ENCODE measurements at regions not wholly inside any gene's neighbourhood (a gene's known extent, or its start where the extent isn't known, plus 50 kb on each side); places are given as distances from the start of the nearest gene placed in this dataset.
"Not testable (repeated sequence)": the region's sequence is repeated elsewhere in the genome, so short reads cannot be mapped to it uniquely, and the experiment has no call there.

GRCh38 chr5:155826611-155827507 lies 500.1 kb upstream of the SGCD start:
- Histone ChIP-seq H4K20me1 (ENCODE audit: insufficient read depth, low read length) (no peaks in the 10 kb centered on the region), H3K4me2 (ENCODE audit: low read depth, low read length) (no peak overlapping the region)
- TF ChIP-seq EZH2phosphoT487 (IDR thresholded peaks at IDR 0.05; ENCODE audit: low read length) (no peak), CTCF (IDR thresholded peaks at IDR 0.05; ENCODE audit: low read length) (no peak), EZH2 (optimal IDR thresholded peaks at IDR 0.05; ENCODE audit: low read depth, low read length) (no peak)

GRCh38 chr5:155827508-155827815 lies 499.5 kb upstream of the SGCD start:
- not testable (repeated sequence) for H4K20me1 ChIP-seq (ENCODE audit: insufficient read depth, low read length); H3K4me1 ChIP-seq (ENCODE audit: low read length); DNase-seq; H3K9ac ChIP-seq (ENCODE audit: low read length); H3K4me3 ChIP-seq (ENCODE audit: low read length); H3F3A ChIP-seq (ENCODE audit: insufficient read depth, low read length); H3K27ac ChIP-seq (ENCODE audit: low read length); H3K79me2 ChIP-seq (ENCODE audit: low read length); H3K9me3 ChIP-seq (replicated peaks; ENCODE audit: insufficient read depth, low read length); H3K27me3 ChIP-seq (replicated peaks; ENCODE audit: insufficient read depth, low read length); H2AFZ ChIP-seq (ENCODE audit: low read length); H3K36me3 ChIP-seq (replicated peaks; ENCODE audit: insufficient read depth, low read length); H3K4me2 ChIP-seq (ENCODE audit: low read depth, low read length); H3K9me2 ChIP-seq (replicated peaks; ENCODE audit: insufficient read depth, low read length)

More at GRCh38 chr5:155826611-155827507, 500.1 kb upstream of the SGCD start:
- Histone ChIP-seq H3K79me2 (ENCODE audit: low read length) (no peaks in the 10 kb centered on the region), H3K9me2 (replicated peaks; ENCODE audit: insufficient read depth, low read length) (no peaks in the 10 kb centered on the region), H3K36me3 (replicated peaks; ENCODE audit: insufficient read depth, low read length) (no peaks in the 10 kb centered on the region), H3K4me1 (ENCODE audit: low read length) (peaks cover 8% of the 10 kb centered on the region), H2AFZ (ENCODE audit: low read length) (no peak overlapping the region), H3K4me3 (ENCODE audit: low read length) (no peak overlapping the region), H3F3A (ENCODE audit: insufficient read depth, low read length) (no peaks in the 10 kb centered on the region; the same call in 1 of the 2 replicates), H3K27ac (ENCODE audit: low read length) (no peak overlapping the region), H3K9ac (ENCODE audit: low read length) (no peak overlapping the region), H3K9me3 (replicated peaks; ENCODE audit: insufficient read depth, low read length) (no peaks in the 10 kb centered on the region), H3K27me3 (replicated peaks; ENCODE audit: insufficient read depth, low read length) (no peaks in the 10 kb centered on the region)
- no peak for DNase-seq

- TF ChIP-seq EZH2phosphoT487 (IDR thresholded peaks at IDR 0.05; ENCODE audit: low read length) (no peak), CTCF (IDR thresholded peaks at IDR 0.05; ENCODE audit: low read length) (no peak), EZH2 (optimal IDR thresholded peaks at IDR 0.05; ENCODE audit: low read depth, low read length) (no peak)
- no peaks in the 10 kb centered on the region; the same call in 1 of the 2 replicates for H3F3A ChIP-seq (ENCODE audit: insufficient read depth, low read length)
- H3K27me3 ChIP-seq (replicated peaks; ENCODE audit: insufficient read depth, low read length): no peaks in the 10 kb centered on the region
- no peak overlapping the region for H2AFZ ChIP-seq (ENCODE audit: low read length)
- H3K79me2 ChIP-seq (ENCODE audit: low read length): no peaks in the 10 kb centered on the region
- H3K9ac ChIP-seq (ENCODE audit: low read length): no peak overlapping the region
- peak overlapping the region; percentile 39; the same call in 1 of the 2 replicates for H3K4me2 ChIP-seq (ENCODE audit: low read depth, low read length)
- no peaks in the 10 kb centered on the region for H4K20me1 ChIP-seq (ENCODE audit: insufficient read depth, low read length)
- H3K9me3 ChIP-seq (replicated peaks; ENCODE audit: insufficient read depth, low read length): no peaks in the 10 kb centered on the region
- H3K9me2 ChIP-seq (replicated peaks; ENCODE audit: insufficient read depth, low read length): no peaks in the 10 kb centered on the region
- H3K4me3 ChIP-seq (ENCODE audit: low read length): no peak overlapping the region
- peaks cover 8% of the 10 kb centered on the region for H3K4me1 ChIP-seq (ENCODE audit: low read length)
- peak; percentile 81 for DNase-seq
- peak overlapping the region; percentile 63; the same call in 1 of the 2 replicates for H3K27ac ChIP-seq (ENCODE audit: low read length)
- H3K36me3 ChIP-seq (replicated peaks; ENCODE audit: insufficient read depth, low read length): no peaks in the 10 kb centered on the region
These were observed 499.0 kb upstream of the SGCD start for GRCh38 chr5:155827949-155828348.

- H3F3A ChIP-seq (ENCODE audit: insufficient read depth, low read length): no peaks in the 10 kb centered on the region; the same call in 1 of the 2 replicates
- no peak for DNase-seq
- H3K79me2 ChIP-seq (ENCODE audit: low read length): no peaks in the 10 kb centered on the region
- no peak for TF ChIP-seq CTCF (IDR thresholded peaks at IDR 0.05; ENCODE audit: low read length)
- TF ChIP-seq EZH2phosphoT487 (IDR thresholded peaks at IDR 0.05; ENCODE audit: low read length): no peak
- no peak for TF ChIP-seq EZH2 (optimal IDR thresholded peaks at IDR 0.05; ENCODE audit: low read depth, low read length)
- no peak overlapping the region for H3K4me2 ChIP-seq (ENCODE audit: low read depth, low read length)
- no peaks in the 10 kb centered on the region for H3K9me3 ChIP-seq (replicated peaks; ENCODE audit: insufficient read depth, low read length)
- H3K9ac ChIP-seq (ENCODE audit: low read length): no peak overlapping the region
- no peaks in the 10 kb centered on the region for H3K36me3 ChIP-seq (replicated peaks; ENCODE audit: insufficient read depth, low read length)
- no peak overlapping the region for H2AFZ ChIP-seq (ENCODE audit: low read length)
- H3K27ac ChIP-seq (ENCODE audit: low read length): no peak overlapping the region
- H4K20me1 ChIP-seq (ENCODE audit: insufficient read depth, low read length): no peaks in the 10 kb centered on the region
- H3K4me3 ChIP-seq (ENCODE audit: low read length): no peak overlapping the region
- H3K27me3 ChIP-seq (replicated peaks; ENCODE audit: insufficient read depth, low read length): no peaks in the 10 kb centered on the region
- no peaks in the 10 kb centered on the region for H3K9me2 ChIP-seq (replicated peaks; ENCODE audit: insufficient read depth, low read length)
- H3K4me1 ChIP-seq (ENCODE audit: low read length): peaks cover 8% of the 10 kb centered on the region
These were observed 495.5 kb upstream of the SGCD start for GRCh38 chr5:155831491-155831890.

Measured in MM.1S (cell line).